Astrocyte (in vitro differentiated cells and primary cell): ENCODE measurements at regions not wholly inside any gene's neighbourhood (a gene's known extent, or its start where the extent isn't known, plus 50 kb on each side); places are given as distances from the start of the nearest gene placed in this dataset.

Source experiments
- DNase-seq: peaks from one replicate; pipeline ENCODE4 v3.0.0-alpha.2; 2010; ENCODE audit warnings: low read depth
- FAIRE-seq: peaks from 2 replicates; lab custom pipeline; 2011; peaks lifted over from hg19 to GRCh38; lab: Jason Lieb, UNC
- H2AFZ ChIP-seq: 2 replicates; pipeline ENCODE4 v1.6.0; 2012; ENCODE audit warnings: low read depth, low read length, inconsistent platforms
- H3K27ac ChIP-seq: 2 replicates; pipeline ENCODE4 v1.5.1; 2011; ENCODE audit warnings: low read depth, low read length, inconsistent platforms
- H3K27me3 ChIP-seq: 2 replicates; pipeline ENCODE4 v1.6.0; 2011; ENCODE audit warnings: low read length, inconsistent platforms; ENCODE audit not compliant: insufficient read depth
- H3K36me3 ChIP-seq: 2 replicates; pipeline ENCODE4 v1.5.1; 2011; ENCODE audit warnings: low read length, inconsistent platforms; ENCODE audit not compliant: insufficient read depth
- H3K4me1 ChIP-seq: 2 replicates; pipeline ENCODE4 v1.5.1; 2011; ENCODE audit warnings: low read length, inconsistent platforms; ENCODE audit not compliant: insufficient read depth
- H3K4me2 ChIP-seq: 2 replicates; pipeline ENCODE4 v1.6.0; 2012; ENCODE audit warnings: low read length, inconsistent platforms
- H3K4me3 ChIP-seq: 2 replicates; pipeline ENCODE4 v1.5.1; 2011; ENCODE audit warnings: low read depth, mild to moderate bottlenecking, low read length, inconsistent platforms; ENCODE audit not compliant: insufficient read depth
- H3K79me2 ChIP-seq: 2 replicates; pipeline ENCODE4 v1.6.0; 2012; ENCODE audit warnings: mild to moderate bottlenecking, low read length, inconsistent platforms; ENCODE audit not compliant: insufficient read depth
- H3K9ac ChIP-seq: 2 replicates; pipeline ENCODE4 v1.6.0; 2012; ENCODE audit warnings: mild to moderate bottlenecking, low read length, inconsistent platforms
- H3K9me3 ChIP-seq: 2 replicates; pipeline ENCODE4 v1.5.1; 2012; ENCODE audit warnings: low read depth, mild to moderate bottlenecking, low read length, inconsistent platforms; ENCODE audit not compliant: insufficient read depth
- H4K20me1 ChIP-seq: 2 replicates; pipeline ENCODE4 v1.6.0; 2012; ENCODE audit warnings: low read length, inconsistent platforms; ENCODE audit not compliant: insufficient read depth
- H3K27ac Mint-ChIP-seq: one replicate; pipeline ENCODE4 v1.8.0; 2021; ENCODE audit warnings: mild to moderate bottlenecking, mixed read lengths; ENCODE audit not compliant: unreplicated experiment
- H3K27me3 Mint-ChIP-seq: one replicate; pipeline ENCODE4 v1.8.0; 2021; ENCODE audit warnings: low read depth, mixed read lengths; ENCODE audit not compliant: unreplicated experiment
- H3K36me3 Mint-ChIP-seq: one replicate; pipeline ENCODE4 v1.8.0; 2021; ENCODE audit warnings: low read depth, mixed read lengths; ENCODE audit not compliant: unreplicated experiment
- H3K4me1 Mint-ChIP-seq: one replicate; pipeline ENCODE4 v1.8.0; 2021; ENCODE audit warnings: low read depth, mixed read lengths; ENCODE audit not compliant: unreplicated experiment
- H3K4me3 Mint-ChIP-seq: one replicate; pipeline ENCODE4 v1.8.0; 2021; ENCODE audit warnings: mild to moderate bottlenecking, moderate library complexity, mixed read lengths; ENCODE audit not compliant: unreplicated experiment
- H3K9me3 Mint-ChIP-seq: one replicate; pipeline ENCODE4 v1.8.0; 2021; ENCODE audit warnings: mild to moderate bottlenecking, mixed read lengths; ENCODE audit not compliant: unreplicated experiment
- EZH2 ChIP-seq: IDR thresholded peaks from 2 replicates; pipeline ENCODE4 v1.6.1; 2012; ENCODE audit warnings: mild to moderate bottlenecking, low read length, inconsistent platforms; ENCODE audit not compliant: insufficient read depth
- TF ChIP-seq, protein P1 (sequence below): IDR thresholded peaks from 2 replicates; pipeline ENCODE4 v1.5.1; 2011; ENCODE audit warnings: low read depth, mild to moderate bottlenecking, inconsistent platforms, low read length, moderate library complexity; ENCODE audit not compliant: insufficient read depth

DNA sequence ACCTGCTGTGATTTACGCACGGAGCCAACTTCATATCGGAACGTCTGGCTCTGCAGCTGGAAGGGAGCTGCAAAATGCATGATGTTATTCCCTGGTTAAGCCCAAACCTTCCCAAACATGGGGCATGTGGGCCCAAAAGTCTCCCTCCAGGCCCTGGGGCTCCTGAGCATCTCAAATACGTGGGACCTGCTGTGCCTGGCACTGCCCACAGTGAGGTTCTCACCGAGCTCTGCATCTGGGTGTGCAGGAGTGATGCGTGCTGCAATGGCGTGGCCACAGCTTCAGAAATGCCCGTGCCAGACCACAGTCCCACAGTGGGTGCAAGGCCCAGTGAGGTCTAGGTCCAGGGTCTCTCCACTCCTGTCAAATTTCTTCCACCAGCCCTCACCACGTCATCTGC lies 503.3 kb downstream of the EIPR1 start:
- no peak overlapping the region for H3K4me3 ChIP-seq
- Mint-ChIP-seq H3K27me3 (peaks cover 17% of the 10 kb centered on the region), H3K36me3 (no peaks in the 10 kb centered on the region), H3K9me3 (no peaks in the 10 kb centered on the region), H3K4me3 (no peak overlapping the region), H3K27ac (no peak overlapping the region), H3K4me1 (no peaks in the 10 kb centered on the region)
- H3K79me2 ChIP-seq = no peaks in the 10 kb centered on the region
- H3K9ac ChIP-seq = no peak overlapping the region
- H3K27me3 ChIP-seq = no peaks in the 10 kb centered on the region
- FAIRE-seq (no peak), DNase-seq (no peak)
- H3K4me2 ChIP-seq = no peak overlapping the region
- H2AFZ ChIP-seq = no peak overlapping the region
- no peaks in the 10 kb centered on the region for H4K20me1 ChIP-seq
- no peaks in the 10 kb centered on the region for H3K4me1 ChIP-seq
- no peak overlapping the region for H3K27ac ChIP-seq
- no peaks in the 10 kb centered on the region for H3K36me3 ChIP-seq
- TF ChIP-seq, protein P1, sequence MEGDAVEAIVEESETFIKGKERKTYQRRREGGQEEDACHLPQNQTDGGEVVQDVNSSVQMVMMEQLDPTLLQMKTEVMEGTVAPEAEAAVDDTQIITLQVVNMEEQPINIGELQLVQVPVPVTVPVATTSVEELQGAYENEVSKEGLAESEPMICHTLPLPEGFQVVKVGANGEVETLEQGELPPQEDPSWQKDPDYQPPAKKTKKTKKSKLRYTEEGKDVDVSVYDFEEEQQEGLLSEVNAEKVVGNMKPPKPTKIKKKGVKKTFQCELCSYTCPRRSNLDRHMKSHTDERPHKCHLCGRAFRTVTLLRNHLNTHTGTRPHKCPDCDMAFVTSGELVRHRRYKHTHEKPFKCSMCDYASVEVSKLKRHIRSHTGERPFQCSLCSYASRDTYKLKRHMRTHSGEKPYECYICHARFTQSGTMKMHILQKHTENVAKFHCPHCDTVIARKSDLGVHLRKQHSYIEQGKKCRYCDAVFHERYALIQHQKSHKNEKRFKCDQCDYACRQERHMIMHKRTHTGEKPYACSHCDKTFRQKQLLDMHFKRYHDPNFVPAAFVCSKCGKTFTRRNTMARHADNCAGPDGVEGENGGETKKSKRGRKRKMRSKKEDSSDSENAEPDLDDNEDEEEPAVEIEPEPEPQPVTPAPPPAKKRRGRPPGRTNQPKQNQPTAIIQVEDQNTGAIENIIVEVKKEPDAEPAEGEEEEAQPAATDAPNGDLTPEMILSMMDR = no peak
- TF ChIP-seq EZH2 = no peak
- H3K9me3 ChIP-seq = peaks cover 3% of the 10 kb centered on the region

DNA sequence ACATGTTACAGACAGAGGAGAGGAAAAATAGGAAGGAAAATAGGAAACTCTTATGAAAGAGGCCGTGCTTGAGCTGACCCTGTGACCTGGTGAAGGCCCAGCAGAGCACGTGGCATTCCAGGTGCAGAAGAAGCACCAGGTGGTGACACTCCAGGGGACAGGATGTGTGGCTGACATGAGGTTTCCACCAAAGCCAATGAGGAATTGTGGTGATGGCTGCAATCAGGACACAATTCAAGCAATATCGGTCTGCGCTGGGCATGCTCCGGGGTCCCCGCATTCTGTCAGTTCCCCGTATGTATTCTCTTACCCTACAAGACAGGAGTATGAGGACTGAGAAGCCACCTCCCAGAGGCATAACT lies 504.2 kb downstream of the EIPR1 start:
- no peaks in the 10 kb centered on the region for H3K9me3 Mint-ChIP-seq
- no peaks in the 10 kb centered on the region for H3K27me3 ChIP-seq
- TF ChIP-seq, protein P1 = no peak
- no peak for TF ChIP-seq EZH2
- no peak for DNase-seq
- no peaks in the 10 kb centered on the region for H3K4me1 ChIP-seq
- no peak overlapping the region for H2AFZ ChIP-seq
- H4K20me1 ChIP-seq = no peaks in the 10 kb centered on the region
- no peaks in the 10 kb centered on the region for H3K36me3 Mint-ChIP-seq
- H3K9ac ChIP-seq = no peak overlapping the region
- no peak overlapping the region for H3K27ac Mint-ChIP-seq
- FAIRE-seq = no peak
- no peaks in the 10 kb centered on the region for H3K4me1 Mint-ChIP-seq
- H3K4me3 Mint-ChIP-seq = no peak overlapping the region
- H3K27ac ChIP-seq = no peak overlapping the region
- no peaks in the 10 kb centered on the region for H3K79me2 ChIP-seq
- H3K9me3 ChIP-seq = peaks cover 3% of the 10 kb centered on the region
- no peak overlapping the region for H3K4me3 ChIP-seq
- H3K4me2 ChIP-seq = no peak overlapping the region
- H3K36me3 ChIP-seq = no peaks in the 10 kb centered on the region
- H3K27me3 Mint-ChIP-seq = peaks cover 23% of the 10 kb centered on the region

DNA sequence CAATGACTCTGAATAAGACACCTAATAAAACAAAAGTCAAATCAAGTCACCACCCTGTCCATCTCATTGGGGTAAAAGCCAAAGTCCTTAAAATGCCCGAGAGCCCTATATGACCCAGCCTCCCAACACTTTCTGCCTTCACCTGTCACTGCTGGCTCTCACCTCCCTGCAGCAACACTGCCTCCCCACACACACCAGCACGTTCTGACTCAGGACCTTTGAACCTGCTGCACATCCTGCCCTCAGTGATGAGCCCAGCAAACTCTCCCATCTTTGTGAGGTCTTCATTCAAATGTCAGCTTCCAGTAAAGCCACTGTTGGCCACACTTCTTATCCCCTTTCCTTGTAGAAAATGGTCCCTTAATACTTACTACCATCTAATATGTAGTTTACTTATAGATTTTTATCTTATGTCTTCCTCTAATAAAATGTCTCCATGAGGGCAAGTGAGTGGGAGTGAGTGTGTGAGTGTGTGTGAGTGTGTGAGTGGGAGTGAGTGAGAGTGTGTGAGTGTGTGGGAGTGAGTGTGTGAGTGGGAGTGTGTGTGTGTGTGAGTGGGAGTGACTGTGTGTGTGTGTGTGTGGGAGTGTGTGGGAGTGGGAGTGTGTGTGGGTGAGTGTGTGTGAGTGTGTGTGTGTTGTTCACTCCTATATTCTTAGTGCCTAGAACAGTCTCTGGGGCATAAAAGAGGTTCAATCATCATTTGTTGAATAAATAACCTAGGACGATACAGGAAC lies 504.7 kb downstream of the EIPR1 start:
- Histone ChIP-seq H3K4me3 (no peak overlapping the region), H3K36me3 (no peaks in the 10 kb centered on the region), H3K27ac (no peak overlapping the region), H3K4me1 (no peaks in the 10 kb centered on the region), H3K79me2 (no peaks in the 10 kb centered on the region), H2AFZ (no peak overlapping the region), H3K4me2 (no peak overlapping the region), H3K9me3 (no peaks in the 10 kb centered on the region), H4K20me1 (no peaks in the 10 kb centered on the region), H3K27me3 (no peaks in the 10 kb centered on the region), H3K9ac (no peak overlapping the region)
- FAIRE-seq (no peak), DNase-seq (no peak)
- Mint-ChIP-seq H3K36me3 (no peaks in the 10 kb centered on the region), H3K9me3 (no peaks in the 10 kb centered on the region), H3K27me3 (peaks cover 25% of the 10 kb centered on the region), H3K27ac (no peak overlapping the region), H3K4me1 (no peaks in the 10 kb centered on the region), H3K4me3 (no peak overlapping the region)
- TF ChIP-seq, protein P1 = no peak
- no peak for TF ChIP-seq EZH2
